Osteocyte (in vitro differentiated cells): ENCODE measurements at regions not wholly inside any gene's neighbourhood (a gene's known extent, or its start where the extent isn't known, plus 50 kb on each side); places are given as distances from the start of the nearest gene placed in this dataset.

ENCODE experiments used
- DNase-seq: peaks from one replicate; pipeline ENCODE4 v3.0.0; 2021; ENCODE audit warnings: mixed read lengths; ENCODE audit not compliant: unreplicated experiment; ENCODE audit errors: extremely low spot score
- H3K27ac Mint-ChIP-seq: one replicate; pipeline ENCODE4 v1.8.0; 2021; ENCODE audit warnings: mild to moderate bottlenecking, mixed read lengths; ENCODE audit not compliant: unreplicated experiment
- H3K27me3 Mint-ChIP-seq: one replicate; pipeline ENCODE4 v1.8.0; 2021; ENCODE audit warnings: mixed read lengths; ENCODE audit not compliant: unreplicated experiment
- H3K36me3 Mint-ChIP-seq: one replicate; pipeline ENCODE4 v1.8.0; 2021; ENCODE audit warnings: mixed read lengths; ENCODE audit not compliant: unreplicated experiment
- H3K4me1 Mint-ChIP-seq: one replicate; pipeline ENCODE4 v1.8.0; 2021; ENCODE audit warnings: mixed read lengths; ENCODE audit not compliant: unreplicated experiment
- H3K4me3 Mint-ChIP-seq: one replicate; pipeline ENCODE4 v1.8.0; 2021; ENCODE audit warnings: mild to moderate bottlenecking, moderate library complexity, mixed read lengths; ENCODE audit not compliant: unreplicated experiment
- H3K9me3 Mint-ChIP-seq: one replicate; pipeline ENCODE4 v1.8.0; 2021; ENCODE audit warnings: mixed read lengths; ENCODE audit not compliant: unreplicated experiment
- TF ChIP-seq, protein P1 (sequence below): fragments of 200-600 bp; sonication (generic); IDR thresholded peaks from 2 replicates; pipeline ENCODE4 v1.5.0; 2021; ENCODE audit warnings: antibody characterized with exemption, mild to moderate bottlenecking, moderate library complexity

DNA sequence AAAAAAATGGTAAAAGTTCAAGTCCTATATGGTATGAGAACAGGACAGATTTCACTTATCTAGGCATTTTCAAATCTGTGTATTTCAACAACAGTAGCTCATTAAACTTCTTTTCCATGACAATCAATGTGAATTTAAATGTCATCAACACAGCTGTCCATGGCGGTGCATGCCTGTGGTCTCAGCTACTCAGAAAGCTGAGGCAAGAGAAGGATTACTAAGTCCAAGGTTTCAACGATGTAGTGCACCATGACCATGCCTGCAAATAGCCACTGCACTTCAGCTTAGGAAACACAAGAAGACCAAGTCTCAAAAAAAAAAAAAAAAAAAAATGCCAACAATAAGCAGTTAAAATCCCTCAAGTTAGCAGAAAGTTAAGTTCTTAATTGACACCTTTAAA lies 214.6 kb downstream of the C12orf50 start:
- no peaks in the 10 kb centered on the region for H3K27me3 Mint-ChIP-seq
- TF ChIP-seq, protein P1, sequence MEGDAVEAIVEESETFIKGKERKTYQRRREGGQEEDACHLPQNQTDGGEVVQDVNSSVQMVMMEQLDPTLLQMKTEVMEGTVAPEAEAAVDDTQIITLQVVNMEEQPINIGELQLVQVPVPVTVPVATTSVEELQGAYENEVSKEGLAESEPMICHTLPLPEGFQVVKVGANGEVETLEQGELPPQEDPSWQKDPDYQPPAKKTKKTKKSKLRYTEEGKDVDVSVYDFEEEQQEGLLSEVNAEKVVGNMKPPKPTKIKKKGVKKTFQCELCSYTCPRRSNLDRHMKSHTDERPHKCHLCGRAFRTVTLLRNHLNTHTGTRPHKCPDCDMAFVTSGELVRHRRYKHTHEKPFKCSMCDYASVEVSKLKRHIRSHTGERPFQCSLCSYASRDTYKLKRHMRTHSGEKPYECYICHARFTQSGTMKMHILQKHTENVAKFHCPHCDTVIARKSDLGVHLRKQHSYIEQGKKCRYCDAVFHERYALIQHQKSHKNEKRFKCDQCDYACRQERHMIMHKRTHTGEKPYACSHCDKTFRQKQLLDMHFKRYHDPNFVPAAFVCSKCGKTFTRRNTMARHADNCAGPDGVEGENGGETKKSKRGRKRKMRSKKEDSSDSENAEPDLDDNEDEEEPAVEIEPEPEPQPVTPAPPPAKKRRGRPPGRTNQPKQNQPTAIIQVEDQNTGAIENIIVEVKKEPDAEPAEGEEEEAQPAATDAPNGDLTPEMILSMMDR = no peak
- peaks cover 78% of the 10 kb centered on the region for H3K4me1 Mint-ChIP-seq
- no peak overlapping the region for H3K4me3 Mint-ChIP-seq
- no peaks in the 10 kb centered on the region for H3K36me3 Mint-ChIP-seq
- no peak overlapping the region for H3K27ac Mint-ChIP-seq
- peaks cover 4% of the 10 kb centered on the region for H3K9me3 Mint-ChIP-seq
- DNase-seq = no peak

DNA sequence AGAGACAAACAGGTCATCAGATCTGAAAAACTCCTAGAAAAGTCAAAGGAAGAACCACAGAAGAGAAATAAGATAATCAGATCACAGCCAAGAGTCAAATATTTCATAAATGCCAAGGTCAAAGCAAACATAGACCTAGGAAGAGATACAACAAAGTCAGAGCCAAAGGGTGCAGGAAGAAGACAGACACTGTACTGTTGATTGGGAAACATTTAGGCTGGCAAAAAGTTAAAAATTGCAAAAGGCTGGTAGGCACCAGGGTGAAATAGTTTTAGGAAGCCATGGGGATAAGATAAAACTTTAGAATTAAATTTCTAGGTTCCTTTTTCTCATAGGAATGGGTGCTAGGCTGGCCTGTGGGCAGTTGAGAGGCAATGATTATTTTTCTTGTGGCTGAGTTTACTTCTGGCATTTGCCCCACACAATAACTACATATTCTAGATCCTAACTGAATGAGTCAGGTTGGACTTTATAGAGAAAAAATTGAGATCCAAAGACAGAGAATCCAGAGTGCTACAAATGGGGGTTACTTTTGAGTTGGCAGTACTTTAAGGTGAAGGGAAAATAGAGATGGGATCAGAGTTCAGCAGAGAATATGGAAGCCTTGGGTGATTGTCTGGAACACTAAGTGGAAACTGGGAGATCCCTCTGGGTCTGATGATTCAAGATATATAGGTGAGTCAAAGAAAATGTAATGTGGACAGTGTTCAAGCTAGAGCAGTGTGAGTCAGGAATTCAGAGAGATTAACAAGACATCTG lies 215.5 kb downstream of the C12orf50 start:
- no peaks in the 10 kb centered on the region for H3K27me3 Mint-ChIP-seq
- TF ChIP-seq, protein P1 = no peak
- no peak overlapping the region for H3K4me3 Mint-ChIP-seq
- H3K27ac Mint-ChIP-seq = peak overlapping the region; percentile 66
- peaks cover 4% of the 10 kb centered on the region for H3K9me3 Mint-ChIP-seq
- H3K4me1 Mint-ChIP-seq = peaks cover 79% of the 10 kb centered on the region
- H3K36me3 Mint-ChIP-seq = no peaks in the 10 kb centered on the region
- DNase-seq = no peak

- Mint-ChIP-seq H3K36me3 (no peaks in the 10 kb centered on the region), H3K4me3 (no peak overlapping the region), H3K9me3 (peaks cover 4% of the 10 kb centered on the region), H3K4me1 (peaks cover 74% of the 10 kb centered on the region), H3K27ac (peak overlapping the region; percentile 48), H3K27me3 (no peaks in the 10 kb centered on the region)
- DNase-seq = no peak
- TF ChIP-seq, protein P1 = no peak
Measured at GRCh38 chr12:87812681-87813080, 216.5 kb downstream of the C12orf50 start.

GRCh38 chr12:87812030-87812429 lies 217.2 kb downstream of the C12orf50 start:
- Mint-ChIP-seq H3K9me3 (peaks cover 4% of the 10 kb centered on the region), H3K27ac (peak overlapping the region; percentile 5), H3K4me1 (peaks cover 73% of the 10 kb centered on the region), H3K36me3 (no peaks in the 10 kb centered on the region), H3K4me3 (no peak overlapping the region), H3K27me3 (no peaks in the 10 kb centered on the region)
- no peak for DNase-seq
- TF ChIP-seq, protein P1 = no peak

GRCh38 chr12:87809916-87810315 lies 219.3 kb downstream of the C12orf50 start:
- TF ChIP-seq, protein P1 = no peak
- H3K9me3 Mint-ChIP-seq = peaks cover 9% of the 10 kb centered on the region
- no peak overlapping the region for H3K4me3 Mint-ChIP-seq
- peaks cover 72% of the 10 kb centered on the region for H3K4me1 Mint-ChIP-seq
- H3K27ac Mint-ChIP-seq = peak overlapping the region; percentile 79
- H3K27me3 Mint-ChIP-seq = no peaks in the 10 kb centered on the region
- no peaks in the 10 kb centered on the region for H3K36me3 Mint-ChIP-seq
- no peak for DNase-seq
